ENCODE measurements at regions not wholly inside any gene's neighbourhood (a gene's known extent, or its start where the extent isn't known, plus 50 kb on each side); places are given as distances from the start of the nearest gene placed in this dataset.
"Not testable (repeated sequence)": the region's sequence is repeated elsewhere in the genome, so short reads cannot be mapped to it uniquely, and the experiment has no call there.

- DNase-seq (ENCODE audit: low read depth), result no peak
- TF ChIP-seq CTCF (IDR thresholded peaks at IDR 0.05; ENCODE audit: insufficient read depth, low read depth, low read length), result no peak
Observed at GRCh38 chr6:11424395-11425034, 113.0 kb upstream of the TMEM170B start.

GRCh38 chr6:11423667-11424066 is 113.9 kb upstream of the TMEM170B start:
- no peak for DNase-seq (ENCODE audit: low read depth)
- TF ChIP-seq CTCF (IDR thresholded peaks at IDR 0.05; ENCODE audit: insufficient read depth, low read depth, low read length), result no peak
- H3K4me3 ChIP-seq (ENCODE audit: low read depth, low read length), result no peak overlapping the region

More at GRCh38 chr6:11424395-11425034, 113.0 kb upstream of the TMEM170B start:
- no peak overlapping the region for H3K4me3 ChIP-seq (ENCODE audit: low read depth, low read length)

DNA sequence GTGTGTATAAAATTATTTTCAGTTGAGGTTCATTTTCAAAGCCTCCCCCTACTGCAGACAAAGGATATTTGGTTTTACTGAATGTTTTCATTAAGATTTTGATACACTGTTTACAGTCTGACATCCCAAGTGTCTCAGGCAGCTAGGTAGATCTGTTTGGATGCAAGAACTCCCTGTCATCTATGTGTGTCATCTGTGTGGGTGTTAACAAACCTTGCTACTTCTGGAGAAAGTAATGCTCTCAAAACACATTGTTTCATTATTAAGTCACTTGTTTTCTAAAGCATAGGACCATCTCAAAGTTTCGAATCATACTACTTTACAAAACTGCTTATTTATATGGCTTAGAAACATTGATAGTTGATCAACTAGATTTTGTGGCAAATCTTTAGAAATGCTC is 114.5 kb upstream of the TMEM170B start:
- H3K4me3 ChIP-seq (ENCODE audit: low read depth, low read length), result no peak overlapping the region
- TF ChIP-seq CTCF (IDR thresholded peaks at IDR 0.05; ENCODE audit: insufficient read depth, low read depth, low read length), result no peak
- DNase-seq (ENCODE audit: low read depth), result no peak

GRCh38 chr6:11419763-11420453 is 117.6 kb upstream of the TMEM170B start:
- DNase-seq (ENCODE audit: low read depth), result no peak
- no peak overlapping the region for H3K4me3 ChIP-seq (ENCODE audit: low read depth, low read length)
- TF ChIP-seq CTCF (IDR thresholded peaks at IDR 0.05; ENCODE audit: insufficient read depth, low read depth, low read length), result no peak

DNA sequence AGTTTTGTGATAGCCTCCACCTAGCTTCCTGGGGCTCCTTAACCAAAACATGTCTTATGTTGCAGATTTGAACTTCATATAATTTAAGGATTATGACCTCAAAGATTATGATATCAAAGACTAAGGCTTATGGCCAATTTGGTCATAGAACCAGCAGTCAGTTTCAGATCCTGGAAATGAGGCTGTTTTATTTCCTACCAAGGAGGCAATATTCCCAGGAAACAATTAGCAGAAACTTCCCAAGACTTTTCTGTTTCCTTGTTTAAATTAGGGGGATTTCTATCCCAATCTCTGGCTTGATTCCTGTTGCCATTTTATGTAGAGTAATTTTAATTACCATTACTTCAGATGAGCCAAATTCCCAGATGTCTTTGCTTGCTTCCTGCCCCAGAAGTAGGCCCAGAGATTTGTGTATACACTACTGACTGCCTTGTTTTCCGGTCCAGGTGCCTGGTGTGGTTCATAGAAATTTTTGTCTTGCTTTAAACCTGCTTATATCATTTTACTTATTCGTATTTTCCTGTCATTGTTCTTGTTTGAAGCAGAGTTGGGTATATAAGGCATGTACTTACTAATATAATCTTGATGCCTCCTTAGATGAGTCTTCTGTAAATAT is 119.2 kb upstream of the TMEM170B start:
- no peak for TF ChIP-seq CTCF (IDR thresholded peaks at IDR 0.05; ENCODE audit: insufficient read depth, low read depth, low read length)
- no peak overlapping the region for H3K4me3 ChIP-seq (ENCODE audit: low read depth, low read length)
- DNase-seq (ENCODE audit: low read depth), result no peak

- DNase-seq (ENCODE audit: low read depth), result no peak
- no peak for TF ChIP-seq CTCF (IDR thresholded peaks at IDR 0.05; ENCODE audit: insufficient read depth, low read depth, low read length)
- no peak overlapping the region for H3K4me3 ChIP-seq (ENCODE audit: low read depth, low read length)
Observed at GRCh38 chr6:11416936-11417576, 120.5 kb upstream of the TMEM170B start.

DNA sequence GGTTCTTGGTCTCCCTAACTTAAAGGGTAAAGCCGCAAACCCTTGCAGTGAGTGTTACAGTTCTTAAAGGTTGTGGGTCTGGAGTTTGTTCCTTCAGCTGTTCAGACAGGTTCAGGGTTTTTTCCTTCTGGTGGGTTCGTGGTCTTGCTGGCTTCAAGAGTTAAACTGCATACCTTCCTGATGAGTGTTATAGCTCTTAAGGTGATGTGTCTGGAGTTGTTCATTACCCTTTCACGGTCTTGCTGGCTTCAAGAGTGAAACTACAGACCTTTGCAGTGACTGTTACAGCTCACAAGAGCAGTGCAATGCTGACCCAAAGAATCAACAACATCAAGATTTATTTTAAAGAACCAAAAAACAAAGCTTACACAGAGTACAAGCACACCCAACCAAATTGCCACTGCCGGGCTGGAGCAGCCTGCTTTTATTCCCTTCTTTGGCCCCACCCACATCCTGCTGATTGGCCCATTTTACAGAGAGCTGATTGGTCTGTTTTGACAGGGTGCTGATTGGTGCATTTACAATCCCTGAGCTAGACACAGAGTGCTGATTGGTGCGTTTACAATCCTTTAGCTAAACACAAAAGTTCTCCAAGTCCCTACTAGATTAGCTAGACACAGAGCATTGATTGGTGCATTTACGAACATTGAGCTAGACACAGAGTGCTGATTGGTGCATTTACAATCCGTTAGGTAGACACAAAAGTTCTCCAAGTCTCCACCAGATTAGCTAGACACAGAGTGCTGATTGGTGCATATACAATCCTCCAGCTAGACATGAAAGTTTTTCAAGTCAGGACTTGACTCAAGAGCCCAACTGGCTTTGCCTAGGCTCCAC is 121.2 kb upstream of the TMEM170B start:
- not testable (repeated sequence) for H3K4me3 ChIP-seq (ENCODE audit: low read depth, low read length); DNase-seq (ENCODE audit: low read depth)
